Ishikawa (cell line): ENCODE measurements at regions not wholly inside any gene's neighbourhood (a gene's known extent, or its start where the extent isn't known, plus 50 kb on each side); places are given as distances from the start of the nearest gene placed in this dataset.

Source experiments
- CEBPB ChIP-seq: IDR thresholded peaks from 2 replicates; pipeline ENCODE4 v1.6.1; 2012
- EP300 ChIP-seq: IDR thresholded peaks from 2 replicates; pipeline ENCODE4 v1.6.1; 2012; ENCODE audit warnings: borderline replicate concordance
- MAX ChIP-seq: IDR thresholded peaks from 2 replicates; pipeline ENCODE4 v1.6.1; 2012
- REST ChIP-seq: IDR thresholded peaks from 2 replicates; pipeline ENCODE4 v1.6.1; 2012; ENCODE audit warnings: low read depth, mild to moderate bottlenecking
- TAF1 ChIP-seq: IDR thresholded peaks from 2 replicates; pipeline ENCODE4 v1.6.1; 2012; ENCODE audit warnings: low read depth, mild to moderate bottlenecking
- TEAD4 ChIP-seq: IDR thresholded peaks from 2 replicates; pipeline ENCODE4 v1.6.1; 2012
- YY1 ChIP-seq: IDR thresholded peaks from 2 replicates; pipeline ENCODE4 v1.6.1; 2012; ENCODE audit warnings: low read depth

GRCh38 chr12:40581889-40582288, 110.3 kb upstream of the CNTN1 start:
- TF ChIP-seq EP300 (no peak), MAX (no peak), YY1 (no peak), TEAD4 (no peak), CEBPB (no peak), TAF1 (no peak), REST (no peak)
